Neural cell (in vitro differentiated cells): ENCODE measurements at regions not wholly inside any gene's neighbourhood (a gene's known extent, or its start where the extent isn't known, plus 50 kb on each side); places are given as distances from the start of the nearest gene placed in this dataset.

Experiments used
- H2AFZ ChIP-seq: fragments of 200-600, 300-800 bp; sonication (generic), shearing (Covaris generic); 2 replicates; pipeline ENCODE4 v1.6.0; 2014; ENCODE audit warnings: low read depth, mild to moderate bottlenecking, antibody characterized with exemption, low read length, moderate library complexity
- H3F3A ChIP-seq: fragments of 200-600 bp; shearing (Covaris generic); 2 replicates; pipeline ENCODE4 v1.6.1; 2016; ENCODE audit warnings: mild to moderate bottlenecking, moderate library complexity, mixed read lengths, antibody characterized with exemption, low read length; ENCODE audit not compliant: insufficient read depth, poor library complexity, severe bottlenecking
- H3K27ac ChIP-seq: fragments of 200-600, 300-800 bp; sonication (generic), shearing (Covaris generic); 2 replicates; pipeline ENCODE4 v1.5.1; 2014; ENCODE audit warnings: mild to moderate bottlenecking, low read length, moderate library complexity
- H3K27me3 ChIP-seq: fragments of 300-800, 200-600 bp; sonication (generic), shearing (Covaris generic); 2 replicates; pipeline ENCODE4 v1.6.0; 2014; ENCODE audit warnings: mild to moderate bottlenecking, low read depth, low read length, moderate library complexity; ENCODE audit not compliant: insufficient read depth
- H3K36me3 ChIP-seq: fragments of 300-800, 200-600 bp; sonication (generic), shearing (Covaris generic); 2 replicates; pipeline ENCODE4 v1.5.1; 2014; ENCODE audit warnings: mild to moderate bottlenecking, antibody characterized with exemption, low read length, moderate library complexity; ENCODE audit not compliant: insufficient read depth
- H3K4me2 ChIP-seq: fragments of 300-800, 200-600 bp; sonication (generic), shearing (Covaris generic); 2 replicates; pipeline ENCODE4 v1.6.0; 2014; ENCODE audit warnings: mild to moderate bottlenecking, low read length
- H3K4me3 ChIP-seq: fragments of 300-800, 200-600 bp; sonication (generic), shearing (Covaris generic); 2 replicates; pipeline ENCODE4 v1.5.1; 2014; ENCODE audit warnings: mild to moderate bottlenecking, low read length, moderate library complexity
- H3K79me2 ChIP-seq: fragments of 200-600 bp; shearing (Covaris generic); replicated peaks from 2 replicates; pipeline ENCODE4 v1.6.0; 2014; ENCODE audit warnings: mild to moderate bottlenecking, low read length, moderate library complexity; ENCODE audit not compliant: insufficient read depth
- H3K9ac ChIP-seq: fragments of 300-800, 200-600 bp; sonication (generic), shearing (Covaris generic); 2 replicates; pipeline ENCODE4 v1.6.1; 2016; ENCODE audit warnings: mild to moderate bottlenecking, low read length, mixed read lengths
- H3K9me2 ChIP-seq: fragments of 200-600 bp; shearing (Covaris generic); 2 replicates; pipeline ENCODE4 v1.6.1; 2016; ENCODE audit warnings: mild to moderate bottlenecking, low read length, mixed read lengths; ENCODE audit not compliant: insufficient read depth
- H3K9me3 ChIP-seq: fragments of 200-600, 300-800 bp; sonication (generic), shearing (Covaris generic); 2 replicates; pipeline ENCODE4 v1.6.1; 2016; ENCODE audit warnings: mild to moderate bottlenecking, mixed run types, low read length, moderate library complexity, mixed read lengths
- H4K20me1 ChIP-seq: fragments of 200-600 bp; shearing (Covaris generic); 2 replicates; pipeline ENCODE4 v1.6.1; 2016; ENCODE audit warnings: mild to moderate bottlenecking, mixed run types; ENCODE audit not compliant: insufficient read depth
- CTCF ChIP-seq: fragments of 450-650 bp; IDR thresholded peaks from 2 replicates; pipeline ENCODE4 v1.5.1; 2014; ENCODE audit warnings: antibody characterized with exemption, mild to moderate bottlenecking, moderate library complexity; ENCODE audit not compliant: poor library complexity, severe bottlenecking
- EP300 ChIP-seq: fragments of 450-650 bp; conservative IDR thresholded peaks from 2 replicates; pipeline ENCODE4 v1.6.1; 2014; ENCODE audit warnings: antibody characterized with exemption, mild to moderate bottlenecking, moderate library complexity; ENCODE audit not compliant: poor library complexity, severe bottlenecking
- EZH2 ChIP-seq: fragments of 200-600, 300-800 bp; shearing (Covaris generic), sonication (generic); IDR thresholded peaks from 2 replicates; pipeline ENCODE4 v1.6.1; 2014; ENCODE audit warnings: antibody characterized with exemption, low read length, borderline replicate concordance, mild to moderate bottlenecking; ENCODE audit not compliant: insufficient read depth, poor library complexity, severe bottlenecking
- MXI1 ChIP-seq: fragments of 450-650 bp; conservative IDR thresholded peaks from 2 replicates; pipeline ENCODE4 v1.6.1; 2014; ENCODE audit warnings: antibody characterized with exemption, mild to moderate bottlenecking; ENCODE audit not compliant: poor library complexity, severe bottlenecking
- POLR2AphosphoS5 ChIP-seq: IDR thresholded peaks from 2 replicates; pipeline ENCODE4 v1.6.1; 2012
- RAD21 ChIP-seq: fragments of 450-650 bp; conservative IDR thresholded peaks from 2 replicates; pipeline ENCODE4 v1.6.1; 2014; ENCODE audit warnings: antibody characterized with exemption, mild to moderate bottlenecking, moderate library complexity
- REST ChIP-seq: IDR thresholded peaks from 2 replicates; pipeline ENCODE4 v1.6.1; 2012; ENCODE audit warnings: borderline replicate concordance
- SMC3 ChIP-seq: fragments of 450-650 bp; conservative IDR thresholded peaks from 2 replicates; pipeline ENCODE4 v1.6.1; 2014; ENCODE audit warnings: antibody characterized with exemption, mild to moderate bottlenecking, moderate library complexity; ENCODE audit not compliant: poor library complexity
- TAF1 ChIP-seq: IDR thresholded peaks from 2 replicates; pipeline ENCODE4 v1.6.1; 2012; ENCODE audit warnings: low read depth

GRCh38 chr15:95134431-95135110 is 903.2 kb downstream of the MCTP2 start:
- Histone ChIP-seq H3K27me3 (no peaks in the 10 kb centered on the region), H4K20me1 (no peaks in the 10 kb centered on the region), H3K9me3 (no peaks in the 10 kb centered on the region), H3F3A (no peaks in the 10 kb centered on the region), H3K36me3 (no peaks in the 10 kb centered on the region), H2AFZ (no peak overlapping the region), H3K4me2 (no peak overlapping the region), H3K27ac (no peak overlapping the region), H3K9ac (no peak overlapping the region), H3K4me3 (no peak overlapping the region), H3K79me2 (no peaks in the 10 kb centered on the region), H3K9me2 (no peaks in the 10 kb centered on the region)
- TF ChIP-seq EP300, result no peak
- TF ChIP-seq TAF1, result no peak
- no peak for TF ChIP-seq REST
- no peak for TF ChIP-seq SMC3
- no peak for TF ChIP-seq MXI1
- TF ChIP-seq CTCF, result no peak

- no peak overlapping the region for H3K4me3 ChIP-seq
- H3K79me2 ChIP-seq, result no peaks in the 10 kb centered on the region
- H4K20me1 ChIP-seq, result no peaks in the 10 kb centered on the region
- no peak overlapping the region for H3K9ac ChIP-seq
- no peak overlapping the region for H3K4me2 ChIP-seq
- H3K9me3 ChIP-seq, result no peaks in the 10 kb centered on the region
- H2AFZ ChIP-seq, result no peak overlapping the region
- no peaks in the 10 kb centered on the region for H3K36me3 ChIP-seq
- no peak for TF ChIP-seq RAD21
- no peak for TF ChIP-seq REST
- no peak for TF ChIP-seq CTCF
- no peak for TF ChIP-seq POLR2AphosphoS5
- no peak for TF ChIP-seq TAF1
- TF ChIP-seq SMC3, result no peak
- TF ChIP-seq MXI1, result no peak
- no peak for TF ChIP-seq EP300
- no peak for TF ChIP-seq EZH2
- H3F3A ChIP-seq, result no peaks in the 10 kb centered on the region
- H3K27ac ChIP-seq, result no peak overlapping the region
- H3K27me3 ChIP-seq, result no peaks in the 10 kb centered on the region
- H3K9me2 ChIP-seq, result no peaks in the 10 kb centered on the region
Measured at GRCh38 chr15:95138604-95139270, 907.4 kb downstream of the MCTP2 start.
